ENCODE measurements at regions not wholly inside any gene's neighbourhood (a gene's known extent, or its start where the extent isn't known, plus 50 kb on each side); places are given as distances from the start of the nearest gene placed in this dataset.

- Histone ChIP-seq H3K4me1 (ENCODE audit: control insufficient read depth, insufficient read depth, low read length) (peaks cover 23% of the 10 kb centered on the region), H3K36me3 (ENCODE audit: control insufficient read depth, insufficient read depth, low read length) (no peaks in the 10 kb centered on the region), H3K9me3 (ENCODE audit: control insufficient read depth, insufficient read depth, low read length) (no peaks in the 10 kb centered on the region), H3K9ac (ENCODE audit: low read depth, low read length) (no peak overlapping the region), H3K27me3 (ENCODE audit: control insufficient read depth, insufficient read depth, low read length) (no peaks in the 10 kb centered on the region), H3K4me3 (ENCODE audit: low read depth, low read length) (no peak overlapping the region)
Observed at GRCh38 chr15:58334803-58335202, 97.0 kb upstream of the LIPC start.

DNA sequence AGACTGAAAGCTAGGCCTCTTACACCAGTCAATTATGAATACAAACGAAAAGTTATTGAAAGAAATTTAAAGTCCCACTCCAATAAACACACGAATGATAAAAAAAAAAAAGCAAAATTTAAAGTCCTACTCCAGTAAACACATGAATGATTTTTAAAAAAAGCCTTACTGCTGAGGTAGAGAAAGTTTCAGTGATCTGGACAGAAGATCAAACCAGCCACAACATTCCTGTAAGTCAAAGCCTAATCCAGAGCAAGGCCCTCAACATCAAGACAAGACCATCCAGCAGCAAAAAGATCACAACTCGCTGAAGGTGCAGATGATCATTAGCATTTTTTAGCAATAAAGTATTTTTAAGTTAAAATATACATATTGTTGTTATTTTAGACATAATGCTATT, 95.6 kb upstream of the LIPC start:
- no peak overlapping the region for H3K9ac ChIP-seq (ENCODE audit: low read depth, low read length)
- no peaks in the 10 kb centered on the region for H3K9me3 ChIP-seq (ENCODE audit: control insufficient read depth, insufficient read depth, low read length)
- H3K4me1 ChIP-seq (ENCODE audit: control insufficient read depth, insufficient read depth, low read length), result peaks cover 13% of the 10 kb centered on the region
- no peaks in the 10 kb centered on the region for H3K27me3 ChIP-seq (ENCODE audit: control insufficient read depth, insufficient read depth, low read length)
- H3K36me3 ChIP-seq (ENCODE audit: control insufficient read depth, insufficient read depth, low read length), result no peaks in the 10 kb centered on the region
- no peak overlapping the region for H3K4me3 ChIP-seq (ENCODE audit: low read depth, low read length)

- Histone ChIP-seq H3K27me3 (ENCODE audit: control insufficient read depth, insufficient read depth, low read length) (no peaks in the 10 kb centered on the region), H3K9ac (ENCODE audit: low read depth, low read length) (no peak overlapping the region), H3K36me3 (ENCODE audit: control insufficient read depth, insufficient read depth, low read length) (no peaks in the 10 kb centered on the region), H3K4me3 (ENCODE audit: low read depth, low read length) (no peak overlapping the region), H3K4me1 (ENCODE audit: control insufficient read depth, insufficient read depth, low read length) (peaks cover 2% of the 10 kb centered on the region), H3K9me3 (ENCODE audit: control insufficient read depth, insufficient read depth, low read length) (no peaks in the 10 kb centered on the region)
Observed at GRCh38 chr15:58340176-58340575, 91.6 kb upstream of the LIPC start.

GRCh38 chr15:58342508-58342907, 89.3 kb upstream of the LIPC start:
- Histone ChIP-seq H3K9me3 (ENCODE audit: control insufficient read depth, insufficient read depth, low read length) (no peaks in the 10 kb centered on the region), H3K9ac (ENCODE audit: low read depth, low read length) (no peak overlapping the region), H3K36me3 (ENCODE audit: control insufficient read depth, insufficient read depth, low read length) (no peaks in the 10 kb centered on the region), H3K4me1 (ENCODE audit: control insufficient read depth, insufficient read depth, low read length) (peaks cover 2% of the 10 kb centered on the region), H3K4me3 (ENCODE audit: low read depth, low read length) (no peak overlapping the region), H3K27me3 (ENCODE audit: control insufficient read depth, insufficient read depth, low read length) (no peaks in the 10 kb centered on the region)

DNA sequence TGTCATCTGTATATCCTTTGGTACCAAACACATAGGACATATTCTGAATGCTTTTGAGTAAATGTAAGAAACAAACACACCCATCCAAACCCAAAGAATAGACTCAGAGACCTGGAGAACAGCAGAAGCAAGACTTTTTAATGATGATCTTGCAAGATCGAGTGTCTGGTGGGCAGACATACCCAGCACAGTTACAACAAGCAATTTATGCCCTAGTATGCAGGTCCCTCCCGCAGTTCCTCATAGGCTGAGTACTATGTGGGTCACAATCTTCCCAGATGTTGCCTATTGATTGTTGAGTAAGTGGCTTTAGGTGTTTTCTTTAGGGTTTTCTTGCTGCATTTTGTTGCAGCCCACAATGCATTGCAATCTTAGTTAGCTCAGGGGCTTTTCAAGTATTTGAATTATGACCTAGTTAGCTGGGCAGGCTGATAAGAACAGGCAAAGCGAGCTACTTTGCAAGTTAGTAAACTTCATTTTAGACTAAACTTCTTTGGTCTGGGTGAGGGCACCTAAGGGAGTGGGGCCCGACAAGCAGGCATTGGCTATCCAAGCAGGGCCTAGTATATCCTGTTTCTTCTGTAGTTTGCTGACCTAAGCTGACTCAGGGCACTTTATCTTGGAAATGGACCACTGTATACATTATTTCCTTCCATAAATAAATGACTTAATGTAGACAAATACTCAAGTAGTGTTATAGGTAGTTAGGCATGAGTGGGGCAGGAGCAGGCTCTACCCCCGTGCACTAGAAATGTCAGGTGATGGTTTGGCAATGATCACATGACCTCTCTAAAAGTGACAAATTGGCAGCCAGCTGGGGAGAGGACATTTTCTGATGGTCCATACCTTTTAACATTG, 87.3 kb upstream of the LIPC start:
- H3K9ac ChIP-seq (ENCODE audit: low read depth, low read length), result no peak overlapping the region
- H3K4me3 ChIP-seq (ENCODE audit: low read depth, low read length), result no peak overlapping the region
- H3K36me3 ChIP-seq (ENCODE audit: control insufficient read depth, insufficient read depth, low read length), result no peaks in the 10 kb centered on the region
- peaks cover 2% of the 10 kb centered on the region for H3K4me1 ChIP-seq (ENCODE audit: control insufficient read depth, insufficient read depth, low read length)
- no peaks in the 10 kb centered on the region for H3K9me3 ChIP-seq (ENCODE audit: control insufficient read depth, insufficient read depth, low read length)
- H3K27me3 ChIP-seq (ENCODE audit: control insufficient read depth, insufficient read depth, low read length), result no peaks in the 10 kb centered on the region

- no peaks in the 10 kb centered on the region for H3K36me3 ChIP-seq (ENCODE audit: control insufficient read depth, insufficient read depth, low read length)
- H3K9me3 ChIP-seq (ENCODE audit: control insufficient read depth, insufficient read depth, low read length), result no peaks in the 10 kb centered on the region
- H3K9ac ChIP-seq (ENCODE audit: low read depth, low read length), result no peak overlapping the region
- H3K27me3 ChIP-seq (ENCODE audit: control insufficient read depth, insufficient read depth, low read length), result no peaks in the 10 kb centered on the region
- no peak overlapping the region for H3K4me3 ChIP-seq (ENCODE audit: low read depth, low read length)
- H3K4me1 ChIP-seq (ENCODE audit: control insufficient read depth, insufficient read depth, low read length), result peaks cover 2% of the 10 kb centered on the region
Observed at GRCh38 chr15:58346361-58346760, 85.4 kb upstream of the LIPC start.

GRCh38 chr15:58348095-58348812, 83.5 kb upstream of the LIPC start:
- no peaks in the 10 kb centered on the region for H3K27me3 ChIP-seq (ENCODE audit: control insufficient read depth, insufficient read depth, low read length)
- H3K4me1 ChIP-seq (ENCODE audit: control insufficient read depth, insufficient read depth, low read length), result no peaks in the 10 kb centered on the region
- no peak overlapping the region for H3K4me3 ChIP-seq (ENCODE audit: low read depth, low read length)
- H3K36me3 ChIP-seq (ENCODE audit: control insufficient read depth, insufficient read depth, low read length), result no peaks in the 10 kb centered on the region
- no peaks in the 10 kb centered on the region for H3K9me3 ChIP-seq (ENCODE audit: control insufficient read depth, insufficient read depth, low read length)
- H3K9ac ChIP-seq (ENCODE audit: low read depth, low read length), result no peak overlapping the region

GRCh38 chr15:58352026-58352929, 79.5 kb upstream of the LIPC start:
- H3K9me3 ChIP-seq (ENCODE audit: control insufficient read depth, insufficient read depth, low read length), result no peaks in the 10 kb centered on the region
- no peaks in the 10 kb centered on the region for H3K27me3 ChIP-seq (ENCODE audit: control insufficient read depth, insufficient read depth, low read length)
- H3K4me3 ChIP-seq (ENCODE audit: low read depth, low read length), result no peak overlapping the region
- no peak overlapping the region for H3K9ac ChIP-seq (ENCODE audit: low read depth, low read length)
- no peaks in the 10 kb centered on the region for H3K36me3 ChIP-seq (ENCODE audit: control insufficient read depth, insufficient read depth, low read length)
- H3K4me1 ChIP-seq (ENCODE audit: control insufficient read depth, insufficient read depth, low read length), result no peaks in the 10 kb centered on the region

GRCh38 chr15:58355382-58355971, 76.3 kb upstream of the LIPC start:
- Histone ChIP-seq H3K27me3 (ENCODE audit: control insufficient read depth, insufficient read depth, low read length) (no peaks in the 10 kb centered on the region), H3K36me3 (ENCODE audit: control insufficient read depth, insufficient read depth, low read length) (no peaks in the 10 kb centered on the region), H3K9me3 (ENCODE audit: control insufficient read depth, insufficient read depth, low read length) (no peaks in the 10 kb centered on the region), H3K4me3 (ENCODE audit: low read depth, low read length) (no peak overlapping the region), H3K9ac (ENCODE audit: low read depth, low read length) (no peak overlapping the region), H3K4me1 (ENCODE audit: control insufficient read depth, insufficient read depth, low read length) (peaks cover 3% of the 10 kb centered on the region)

- H3K4me3 ChIP-seq (ENCODE audit: low read depth, low read length), result no peak overlapping the region
- no peaks in the 10 kb centered on the region for H3K27me3 ChIP-seq (ENCODE audit: control insufficient read depth, insufficient read depth, low read length)
- no peak overlapping the region for H3K9ac ChIP-seq (ENCODE audit: low read depth, low read length)
- no peaks in the 10 kb centered on the region for H3K9me3 ChIP-seq (ENCODE audit: control insufficient read depth, insufficient read depth, low read length)
- no peaks in the 10 kb centered on the region for H3K36me3 ChIP-seq (ENCODE audit: control insufficient read depth, insufficient read depth, low read length)
- peaks cover 3% of the 10 kb centered on the region for H3K4me1 ChIP-seq (ENCODE audit: control insufficient read depth, insufficient read depth, low read length)
Observed at GRCh38 chr15:58355973-58356372, 75.8 kb upstream of the LIPC start.

Measured in iPS-15b (cell line).